Activated CD4-positive, CD25-positive, alpha-beta regulatory T cell treated with anti-CD3 and anti-CD28 coated beads, Interleukin-2, amount 50 U/mL, for 24 hours (primary cell): ENCODE measurements at regions not wholly inside any gene's neighbourhood (a gene's known extent, or its start where the extent isn't known, plus 50 kb on each side); places are given as distances from the start of the nearest gene placed in this dataset.

Source experiments
- ATAC-seq, 2 donors: fragments of 150-1000 bp; cut with Tn5 transposase; one replicate each; pipeline ENCODE4 v1.10.0; 2021; ENCODE audit warnings: mild to moderate bottlenecking in 1 of 2, moderate library complexity in 1 of 2

- no peak for ATAC-seq
Observed at GRCh38 chr12:98224584-98225221, 290.7 kb upstream of the TMPO start.

GRCh38 chr12:98227162-98227561, 288.2 kb upstream of the TMPO start:
- no peak for ATAC-seq

GRCh38 chr12:98228683-98229539, 286.5 kb upstream of the TMPO start:
- no peak for ATAC-seq

- no peak for ATAC-seq
Observed at GRCh38 chr12:98229540-98229924, 285.9 kb upstream of the TMPO start.

DNA sequence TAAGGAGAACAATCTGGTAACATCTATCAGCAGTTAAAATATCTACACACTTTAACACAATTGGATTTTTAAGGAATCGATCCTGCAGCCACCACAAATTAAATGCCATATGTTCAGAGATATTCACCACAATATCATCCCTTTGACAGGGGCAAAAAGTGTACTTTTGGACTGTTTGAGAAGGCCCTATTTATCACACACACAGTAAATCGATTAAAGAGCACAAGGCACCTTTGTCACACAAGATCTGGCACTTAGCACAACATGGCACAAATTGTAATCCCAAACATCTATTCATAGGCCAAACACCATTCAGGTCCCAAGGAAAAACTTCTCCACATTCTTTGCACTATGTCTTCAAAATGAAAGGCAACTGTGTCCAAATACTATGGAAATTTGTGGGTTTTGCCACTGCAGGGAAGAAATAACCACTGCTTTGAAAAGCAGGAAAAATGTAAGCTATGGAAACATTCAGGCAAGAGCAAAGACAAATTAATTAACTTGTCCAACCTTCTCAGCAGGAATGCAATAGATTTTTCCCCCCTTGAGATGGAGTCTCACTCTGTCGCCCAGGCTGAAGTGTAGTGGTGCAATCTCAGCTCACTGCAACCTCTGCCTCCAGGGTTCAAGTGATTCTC, 282.5 kb upstream of the TMPO start:
- ATAC-seq, result no peak

DNA sequence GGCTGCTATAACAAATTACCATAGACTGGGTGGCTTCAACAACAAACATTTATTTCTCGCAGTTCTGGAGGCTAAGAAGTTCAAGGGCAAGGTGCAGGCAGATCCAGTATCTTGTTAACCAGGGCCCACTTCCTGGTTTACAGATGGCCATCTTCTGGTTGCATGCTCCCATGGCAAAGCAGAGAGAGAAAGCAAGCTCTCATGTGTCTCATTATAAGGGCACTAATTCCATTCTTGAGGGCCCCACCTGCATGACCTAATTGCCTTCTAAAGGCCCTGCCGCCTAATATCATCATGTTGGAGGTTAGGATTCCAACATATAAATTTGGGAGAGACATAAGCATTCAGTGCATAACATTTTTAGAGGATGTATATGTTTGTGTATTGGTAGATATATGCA, 280.1 kb upstream of the TMPO start:
- no peak for ATAC-seq

DNA sequence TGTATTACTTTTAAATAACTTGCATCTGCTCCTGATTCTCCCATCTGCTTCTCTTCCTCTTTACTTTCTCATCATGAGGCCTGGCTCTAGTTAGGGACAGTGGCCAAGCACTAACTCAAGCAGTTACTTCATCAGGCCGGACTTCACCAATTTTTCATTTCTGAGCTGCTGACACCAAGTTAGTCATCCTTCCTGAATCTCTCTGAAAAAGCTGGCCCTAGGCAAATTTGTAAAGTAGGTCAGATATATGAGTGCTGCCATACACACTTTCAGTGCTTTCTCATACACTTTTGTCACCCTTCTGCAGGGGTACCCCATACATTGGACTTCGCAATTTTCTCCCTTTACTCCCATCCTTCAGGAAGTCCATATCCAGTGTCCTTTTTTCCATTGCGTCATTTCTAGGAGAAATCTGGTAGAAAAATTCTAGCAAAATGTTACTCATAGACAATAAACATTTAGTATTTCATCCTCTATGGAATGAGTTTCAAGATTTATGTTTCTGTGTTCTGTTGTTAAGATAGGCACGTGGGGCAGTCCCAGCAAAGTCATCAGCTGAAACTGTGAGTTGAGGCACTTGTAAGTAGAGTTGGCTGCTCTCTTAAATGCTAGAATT, 276.8 kb upstream of the TMPO start:
- ATAC-seq, result no peak

DNA sequence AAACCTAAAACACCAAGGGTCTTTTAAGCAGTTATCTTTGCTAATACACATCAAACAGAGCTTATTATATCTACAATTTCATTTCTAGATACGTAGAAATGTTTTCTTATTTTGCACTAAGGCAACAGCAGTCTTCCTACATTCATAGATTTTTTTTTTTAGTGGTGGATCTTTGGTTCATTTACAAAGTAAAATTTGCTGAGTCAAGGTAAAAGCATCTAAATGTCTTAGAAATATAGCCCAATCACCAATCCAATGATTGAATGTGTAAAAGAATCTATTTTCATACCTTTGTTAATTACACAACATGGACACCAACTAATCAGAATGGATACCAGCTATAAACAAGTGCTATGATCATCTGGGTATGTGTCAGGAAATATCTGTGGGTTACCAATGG, 272.2 kb upstream of the TMPO start:
- no peak for ATAC-seq

GRCh38 chr12:98244136-98244535, 271.3 kb upstream of the TMPO start:
- no peak for ATAC-seq

- ATAC-seq, result no peak
Observed at GRCh38 chr12:98253207-98254037, 262.0 kb upstream of the TMPO start.

- ATAC-seq, result no peak
Observed at GRCh38 chr12:98256830-98257229, 258.6 kb upstream of the TMPO start.

DNA sequence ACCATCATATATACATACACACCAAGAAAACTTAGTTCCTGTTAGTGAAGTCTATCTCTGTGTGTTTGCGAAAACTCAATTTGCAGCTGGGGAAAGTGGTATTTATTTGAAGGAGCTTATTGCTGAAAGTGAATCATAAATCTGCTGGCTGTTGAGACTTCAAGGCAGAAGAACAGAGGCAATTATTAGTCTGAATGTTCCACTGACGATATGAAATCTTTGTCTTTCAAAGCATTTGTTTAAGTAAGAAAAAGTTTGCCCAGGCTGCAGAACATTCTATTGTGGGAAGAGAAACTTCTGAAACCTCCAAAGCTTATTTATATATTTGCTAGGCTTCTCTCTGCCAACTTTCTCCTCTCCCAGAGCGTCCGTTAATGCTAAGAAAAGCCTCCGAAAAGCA, 255.7 kb upstream of the TMPO start:
- ATAC-seq, result no peak

DNA sequence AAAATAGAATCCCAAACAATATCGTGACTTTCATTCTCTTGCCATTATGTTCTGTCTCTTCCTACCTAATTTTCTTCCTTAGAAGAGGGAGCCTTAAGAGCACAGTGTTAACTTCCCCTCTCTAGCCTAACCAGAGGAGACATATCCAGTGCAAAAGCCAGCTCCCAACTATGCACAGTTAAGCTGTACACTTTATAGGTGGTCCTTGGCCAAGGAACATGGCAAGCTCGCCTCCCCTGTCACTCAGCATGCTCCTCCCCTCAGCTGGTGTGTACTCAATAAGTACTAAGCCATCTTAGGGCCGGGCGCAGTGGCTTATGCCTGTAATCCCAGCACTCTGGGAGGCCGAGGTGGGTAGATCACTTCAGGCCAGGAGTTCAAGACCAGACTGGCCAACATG, 255.1 kb upstream of the TMPO start:
- no peak for ATAC-seq

DNA sequence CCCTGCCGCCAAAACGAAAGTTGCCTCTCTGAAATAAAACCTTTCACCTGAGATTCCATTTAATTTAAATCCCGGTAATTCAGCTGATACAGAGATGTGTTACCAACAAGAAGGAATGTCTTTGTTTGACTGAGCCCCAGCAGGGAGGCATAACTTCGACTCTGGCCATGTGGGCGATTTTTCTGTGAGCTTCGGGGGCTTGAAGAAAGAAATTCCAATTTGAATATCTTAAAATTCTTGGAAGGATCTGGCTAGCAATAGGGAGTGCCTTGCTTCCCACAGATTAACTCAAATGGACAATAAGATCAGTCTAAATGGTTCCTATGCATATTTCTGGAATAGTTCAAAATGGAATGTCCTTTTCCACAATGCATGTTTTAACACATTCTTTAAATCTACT, 252.5 kb upstream of the TMPO start:
- ATAC-seq, result no peak

DNA sequence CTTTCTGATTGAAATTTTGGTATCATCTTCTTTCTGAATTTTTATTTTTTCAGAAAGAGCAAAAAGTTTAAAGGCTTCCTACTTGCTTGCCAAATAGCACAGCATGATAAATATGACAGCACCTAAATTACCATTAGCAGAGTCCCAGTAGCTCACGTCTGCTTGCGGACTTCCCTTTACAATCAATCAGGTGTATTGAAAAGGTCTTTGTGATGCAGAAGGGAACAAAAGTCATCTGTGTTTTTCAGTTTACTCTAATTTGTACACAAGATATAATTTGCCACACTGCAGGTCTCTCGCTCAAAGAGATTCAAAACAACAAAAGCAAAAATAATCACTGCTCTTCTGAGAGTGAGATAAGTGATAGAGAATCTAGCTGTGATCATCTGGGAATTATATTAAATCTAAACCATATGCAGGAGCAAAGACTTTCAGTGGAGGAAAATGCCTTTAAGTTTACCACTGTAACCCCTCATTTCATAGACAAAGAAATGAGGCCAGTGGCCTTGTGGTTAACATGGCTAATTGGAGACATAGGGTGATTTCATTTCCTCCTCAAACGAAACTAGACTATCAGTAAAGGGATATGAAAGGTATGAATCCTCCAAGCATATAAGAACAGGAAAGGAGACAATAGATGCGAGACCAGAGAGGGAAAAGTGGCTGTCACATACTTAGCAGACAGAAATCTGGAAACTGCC, 240.8 kb upstream of the TMPO start:
- no peak for ATAC-seq

GRCh38 chr12:98275131-98275475, 240.3 kb upstream of the TMPO start:
- ATAC-seq, result no peak

DNA sequence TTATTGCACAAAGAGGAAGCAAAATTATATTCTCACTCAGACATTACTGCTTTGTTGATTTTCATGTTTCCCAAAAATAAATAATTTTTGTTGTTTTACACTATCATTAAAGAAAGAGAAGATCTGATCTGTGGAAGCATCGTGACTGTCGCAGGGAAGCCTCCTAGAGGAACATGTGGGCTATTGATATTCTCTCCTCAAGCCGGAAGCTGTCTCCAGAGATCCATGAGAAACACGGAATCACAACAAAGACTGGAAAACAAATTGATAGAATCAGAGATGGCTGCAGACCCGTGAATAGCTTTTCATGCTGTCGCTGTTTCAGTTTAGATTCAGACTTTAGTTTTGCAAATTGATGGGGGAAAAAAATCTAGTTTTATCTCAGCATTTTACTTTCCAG, 235.2 kb upstream of the TMPO start:
- ATAC-seq, result no peak

- no peak for ATAC-seq
Observed at GRCh38 chr12:98280621-98281020, 234.8 kb upstream of the TMPO start.

DNA sequence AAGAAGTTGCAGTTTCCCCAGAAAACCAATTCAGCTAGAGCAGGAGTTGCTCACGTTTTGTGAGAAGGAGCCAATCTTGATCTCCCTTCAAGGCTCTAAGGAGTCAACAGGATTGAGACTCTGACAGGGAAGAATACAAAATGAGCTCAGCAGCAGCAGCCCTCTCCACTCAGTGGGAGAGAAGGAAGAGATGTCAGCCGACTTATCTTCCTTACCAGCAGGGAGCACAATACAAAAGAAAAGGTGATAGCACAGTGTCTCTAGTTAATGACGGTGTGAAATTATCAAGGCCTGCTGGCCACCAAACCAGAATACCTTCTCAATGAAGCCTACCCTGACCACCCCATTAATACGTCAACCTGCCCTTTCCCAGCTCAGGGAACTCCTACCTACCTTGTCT, 223.6 kb upstream of the TMPO start:
- ATAC-seq, result no peak

DNA sequence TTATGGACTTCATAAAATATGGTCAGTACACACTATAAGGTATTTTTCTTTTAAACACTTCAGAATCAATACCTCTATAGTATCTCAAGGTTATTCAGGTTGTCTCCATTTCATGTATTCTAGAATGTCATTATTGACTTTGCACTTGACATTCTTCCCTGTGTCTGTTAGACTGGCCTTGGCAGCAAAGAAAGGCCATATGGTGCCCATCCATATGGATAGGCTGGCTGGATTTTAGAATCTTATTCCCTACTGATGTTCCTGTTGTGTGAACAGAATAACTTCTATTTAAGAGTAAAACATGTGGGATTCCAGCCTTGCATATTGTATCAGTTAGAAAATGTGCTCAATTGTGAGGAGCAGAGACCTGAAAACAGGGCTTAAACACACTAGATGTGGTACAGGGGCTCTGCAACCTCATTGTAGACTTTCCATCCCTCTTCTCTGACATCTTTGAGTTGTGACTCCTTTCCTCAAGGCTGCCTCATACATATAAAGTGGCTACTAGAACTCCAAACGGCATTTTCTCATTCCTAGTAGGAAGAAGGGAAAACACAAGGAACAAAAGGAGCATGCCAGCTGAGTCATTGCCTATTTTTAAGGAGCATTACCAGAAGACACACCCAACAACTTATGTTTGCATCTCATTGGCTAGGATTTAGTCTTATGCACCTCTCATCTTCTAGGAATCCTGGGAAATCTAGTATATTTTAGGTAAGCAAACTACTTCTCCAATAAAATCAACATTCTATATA, 221.2 kb upstream of the TMPO start:
- no peak for ATAC-seq

DNA sequence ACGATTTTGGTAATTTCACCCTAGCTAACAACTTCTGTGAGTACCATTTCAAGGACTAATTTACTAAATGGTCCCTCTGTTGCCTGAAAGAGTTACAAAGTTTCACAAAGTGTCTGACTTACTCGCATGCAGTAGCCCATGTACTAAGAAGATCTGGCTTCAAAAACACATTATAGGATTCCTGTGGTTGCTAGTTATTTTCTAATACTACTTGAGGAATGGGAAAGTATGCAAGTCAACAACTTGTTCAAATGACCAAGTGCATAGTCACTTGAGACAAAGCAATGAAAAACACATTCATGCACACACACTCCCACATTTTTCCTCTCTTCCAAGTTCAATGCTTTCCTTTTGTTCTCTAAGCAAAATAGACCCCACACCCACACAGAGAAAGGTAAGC, 219.7 kb upstream of the TMPO start:
- ATAC-seq, result no peak
